ENCODE measurements at regions not wholly inside any gene's neighbourhood (a gene's known extent, or its start where the extent isn't known, plus 50 kb on each side); places are given as distances from the start of the nearest gene placed in this dataset.
"Not testable (repeated sequence)": the region's sequence is repeated elsewhere in the genome, so short reads cannot be mapped to it uniquely, and the experiment has no call there.

DNA sequence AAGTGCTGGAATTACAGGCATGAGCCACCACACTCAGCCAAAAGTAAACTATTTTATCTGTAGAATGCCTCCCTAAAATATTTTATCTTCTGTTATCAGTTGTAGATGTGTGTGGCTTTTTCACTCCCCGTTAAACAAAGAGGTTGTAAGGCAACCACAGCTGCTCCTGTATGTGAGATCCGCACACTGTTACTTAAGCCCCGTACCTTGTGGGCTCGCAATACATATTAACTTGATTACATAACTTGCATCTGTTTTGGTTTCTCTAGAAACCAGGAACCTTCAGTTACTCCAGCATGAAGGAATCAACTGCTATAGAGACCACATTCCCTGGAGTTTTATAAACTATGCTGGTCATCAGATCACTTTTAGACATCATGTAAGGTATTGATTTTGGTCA is 420.1 kb upstream of the SLC35B3 start:
- Histone ChIP-seq H3K27me3 (ENCODE audit: insufficient read depth, low read length) (no peaks in the 10 kb centered on the region), H2AFZ (ENCODE audit: low read depth, low read length) (no peak overlapping the region), H4K20me1 (ENCODE audit: insufficient read depth, low read length) (no peaks in the 10 kb centered on the region), H3K9ac (ENCODE audit: low read length) (no peak overlapping the region), H3K27ac (ENCODE audit: low read depth, low read length) (no peak overlapping the region), H3K4me2 (ENCODE audit: low read length) (no peak overlapping the region), H3K36me3 (ENCODE audit: insufficient read depth, low read length) (no peaks in the 10 kb centered on the region), H3K4me1 (ENCODE audit: insufficient read depth, low read length) (no peaks in the 10 kb centered on the region), H3K9me3 (ENCODE audit: insufficient read depth, low read depth, low read length) (no peaks in the 10 kb centered on the region), H3K79me2 (ENCODE audit: insufficient read depth, low read length) (no peaks in the 10 kb centered on the region), H3K4me3 (ENCODE audit: insufficient read depth, low read depth, low read length) (no peak overlapping the region)
- peak overlapping the region; percentile 26 for H3K27ac Mint-ChIP-seq (ENCODE audit: unreplicated experiment)
- H3K4me1 Mint-ChIP-seq (ENCODE audit: low read depth, unreplicated experiment): peaks cover 10% of the 10 kb centered on the region
- no peak for FAIRE-seq
- H3K36me3 Mint-ChIP-seq (ENCODE audit: low read depth, unreplicated experiment): no peaks in the 10 kb centered on the region
- no peaks in the 10 kb centered on the region for H3K27me3 Mint-ChIP-seq (ENCODE audit: low read depth, unreplicated experiment)
- no peaks in the 10 kb centered on the region for H3K9me3 Mint-ChIP-seq (ENCODE audit: unreplicated experiment)
- TF ChIP-seq, protein P1, sequence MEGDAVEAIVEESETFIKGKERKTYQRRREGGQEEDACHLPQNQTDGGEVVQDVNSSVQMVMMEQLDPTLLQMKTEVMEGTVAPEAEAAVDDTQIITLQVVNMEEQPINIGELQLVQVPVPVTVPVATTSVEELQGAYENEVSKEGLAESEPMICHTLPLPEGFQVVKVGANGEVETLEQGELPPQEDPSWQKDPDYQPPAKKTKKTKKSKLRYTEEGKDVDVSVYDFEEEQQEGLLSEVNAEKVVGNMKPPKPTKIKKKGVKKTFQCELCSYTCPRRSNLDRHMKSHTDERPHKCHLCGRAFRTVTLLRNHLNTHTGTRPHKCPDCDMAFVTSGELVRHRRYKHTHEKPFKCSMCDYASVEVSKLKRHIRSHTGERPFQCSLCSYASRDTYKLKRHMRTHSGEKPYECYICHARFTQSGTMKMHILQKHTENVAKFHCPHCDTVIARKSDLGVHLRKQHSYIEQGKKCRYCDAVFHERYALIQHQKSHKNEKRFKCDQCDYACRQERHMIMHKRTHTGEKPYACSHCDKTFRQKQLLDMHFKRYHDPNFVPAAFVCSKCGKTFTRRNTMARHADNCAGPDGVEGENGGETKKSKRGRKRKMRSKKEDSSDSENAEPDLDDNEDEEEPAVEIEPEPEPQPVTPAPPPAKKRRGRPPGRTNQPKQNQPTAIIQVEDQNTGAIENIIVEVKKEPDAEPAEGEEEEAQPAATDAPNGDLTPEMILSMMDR (IDR thresholded peaks at IDR 0.05; ENCODE audit: insufficient read depth, low read depth, low read length): no peak
- TF ChIP-seq EZH2 (IDR thresholded peaks at IDR 0.05; ENCODE audit: insufficient read depth, low read length): no peak
- H3K4me3 Mint-ChIP-seq (ENCODE audit: unreplicated experiment): no peak overlapping the region
- DNase-seq (ENCODE audit: low read depth): no peak

DNA sequence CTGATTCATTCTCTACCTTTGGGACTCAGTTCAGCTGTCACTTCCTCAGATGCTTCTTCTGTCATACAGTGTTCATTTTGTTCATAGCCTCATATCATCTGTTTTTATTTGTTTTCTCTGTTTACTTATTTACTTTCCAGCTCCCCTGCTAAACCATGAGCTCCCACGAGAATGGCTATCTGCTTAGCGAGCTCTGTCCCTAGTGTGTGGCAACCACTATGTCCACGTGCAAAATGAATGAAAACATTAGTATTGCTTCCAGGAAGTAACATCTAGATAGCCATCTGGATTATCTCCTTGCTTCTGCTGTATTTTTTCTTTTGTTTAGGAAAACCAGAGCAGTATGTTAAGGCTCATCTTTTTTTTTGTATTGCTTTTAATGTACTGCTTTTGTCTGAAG is 417.0 kb upstream of the SLC35B3 start:
- Histone ChIP-seq H3K27ac (ENCODE audit: low read depth, low read length) (no peak overlapping the region), H2AFZ (ENCODE audit: low read depth, low read length) (no peak overlapping the region), H3K27me3 (ENCODE audit: insufficient read depth, low read length) (no peaks in the 10 kb centered on the region), H3K9ac (ENCODE audit: low read length) (no peak overlapping the region), H3K79me2 (ENCODE audit: insufficient read depth, low read length) (no peaks in the 10 kb centered on the region), H3K36me3 (ENCODE audit: insufficient read depth, low read length) (no peaks in the 10 kb centered on the region), H4K20me1 (ENCODE audit: insufficient read depth, low read length) (no peaks in the 10 kb centered on the region), H3K4me3 (ENCODE audit: insufficient read depth, low read depth, low read length) (no peak overlapping the region), H3K9me3 (ENCODE audit: insufficient read depth, low read depth, low read length) (no peaks in the 10 kb centered on the region), H3K4me2 (ENCODE audit: low read length) (no peak overlapping the region), H3K4me1 (ENCODE audit: insufficient read depth, low read length) (no peaks in the 10 kb centered on the region)
- Mint-ChIP-seq H3K27ac (ENCODE audit: unreplicated experiment) (no peak overlapping the region), H3K4me1 (ENCODE audit: low read depth, unreplicated experiment) (peaks cover 3% of the 10 kb centered on the region), H3K4me3 (ENCODE audit: unreplicated experiment) (no peak overlapping the region), H3K36me3 (ENCODE audit: low read depth, unreplicated experiment) (no peaks in the 10 kb centered on the region), H3K27me3 (ENCODE audit: low read depth, unreplicated experiment) (no peaks in the 10 kb centered on the region), H3K9me3 (ENCODE audit: unreplicated experiment) (no peaks in the 10 kb centered on the region)
- no peak for TF ChIP-seq EZH2 (IDR thresholded peaks at IDR 0.05; ENCODE audit: insufficient read depth, low read length)
- TF ChIP-seq, protein P1 (IDR thresholded peaks at IDR 0.05; ENCODE audit: insufficient read depth, low read depth, low read length): no peak
- no peak for DNase-seq (ENCODE audit: low read depth)
- no peak for FAIRE-seq

DNA sequence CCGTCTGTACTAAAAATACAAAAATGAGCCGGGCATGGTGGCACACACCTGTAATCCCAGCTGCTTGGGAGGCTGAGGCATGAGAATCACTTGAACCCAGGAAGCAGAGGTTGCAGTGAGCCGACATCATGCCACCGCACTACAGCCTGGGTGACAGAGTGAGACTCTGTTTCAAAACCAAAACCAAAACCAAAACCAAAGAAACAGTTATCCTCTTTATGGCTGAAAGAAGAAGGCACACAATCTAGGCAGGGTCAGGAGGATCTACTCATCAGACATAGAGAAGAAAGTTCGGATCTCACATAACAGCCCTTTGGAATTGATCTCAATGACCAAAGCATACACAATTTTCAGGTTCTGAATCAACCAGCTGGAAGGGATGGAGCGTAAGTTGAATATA is 411.3 kb upstream of the SLC35B3 start:
- not testable (repeated sequence) for H3K79me2 ChIP-seq (ENCODE audit: insufficient read depth, low read length); H3K27ac ChIP-seq (ENCODE audit: low read depth, low read length); DNase-seq (ENCODE audit: low read depth); H4K20me1 ChIP-seq (ENCODE audit: insufficient read depth, low read length); H3K9me3 ChIP-seq (ENCODE audit: insufficient read depth, low read depth, low read length); H3K36me3 ChIP-seq (ENCODE audit: insufficient read depth, low read length); H3K4me2 ChIP-seq (ENCODE audit: low read length); H3K27ac Mint-ChIP-seq (ENCODE audit: unreplicated experiment); H3K4me3 ChIP-seq (ENCODE audit: insufficient read depth, low read depth, low read length); H3K36me3 Mint-ChIP-seq (ENCODE audit: low read depth, unreplicated experiment); FAIRE-seq; H3K9me3 Mint-ChIP-seq (ENCODE audit: unreplicated experiment); H3K9ac ChIP-seq (ENCODE audit: low read length); H3K27me3 ChIP-seq (ENCODE audit: insufficient read depth, low read length); H3K4me1 Mint-ChIP-seq (ENCODE audit: low read depth, unreplicated experiment); H3K27me3 Mint-ChIP-seq (ENCODE audit: low read depth, unreplicated experiment); H3K4me3 Mint-ChIP-seq (ENCODE audit: unreplicated experiment); H2AFZ ChIP-seq (ENCODE audit: low read depth, low read length); H3K4me1 ChIP-seq (ENCODE audit: insufficient read depth, low read length)
